HG03469 (cell line): ENCODE measurements at regions not wholly inside any gene's neighbourhood (a gene's known extent, or its start where the extent isn't known, plus 50 kb on each side); places are given as distances from the start of the nearest gene placed in this dataset.

Source experiments
- ATAC-seq: cut with Tn5 transposase; IDR thresholded peaks from one replicate; pipeline ENCODE4 v1.9.1; 2021; ENCODE audit warnings: mild to moderate bottlenecking, moderate library complexity, moderate number of reproducible peaks; ENCODE audit not compliant: unreplicated experiment

DNA sequence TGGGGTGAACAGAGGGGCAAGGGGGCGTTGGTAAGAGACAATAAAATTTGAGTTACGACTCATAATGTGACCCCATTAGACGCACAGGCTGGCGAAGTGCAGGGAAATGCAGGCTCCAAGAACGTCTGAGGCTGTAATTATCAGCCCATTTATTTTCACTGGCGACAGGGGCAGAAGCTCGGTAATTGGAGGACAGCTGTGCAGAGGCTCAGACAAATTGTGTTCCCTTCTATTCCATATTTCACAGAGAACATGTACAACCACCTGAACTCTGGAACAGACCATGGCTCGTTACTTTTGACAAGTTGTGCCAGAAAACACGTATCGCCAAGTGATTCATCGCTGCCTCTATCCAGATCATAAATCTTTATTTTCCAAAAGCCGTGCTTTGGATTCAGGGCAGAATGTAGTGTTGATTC, 137.3 kb upstream of the FRMD4A start:
- no peak for ATAC-seq

- ATAC-seq = no peak
Observed at GRCh38 chr10:14466257-14466656, 135.5 kb upstream of the FRMD4A start.

- no peak for ATAC-seq
Observed at GRCh38 chr10:14460447-14460846, 129.7 kb upstream of the FRMD4A start.

GRCh38 chr10:14459665-14460064, 128.9 kb upstream of the FRMD4A start:
- ATAC-seq = no peak

- ATAC-seq = no peak
Observed at GRCh38 chr10:14456870-14457266, 126.1 kb upstream of the FRMD4A start.

DNA sequence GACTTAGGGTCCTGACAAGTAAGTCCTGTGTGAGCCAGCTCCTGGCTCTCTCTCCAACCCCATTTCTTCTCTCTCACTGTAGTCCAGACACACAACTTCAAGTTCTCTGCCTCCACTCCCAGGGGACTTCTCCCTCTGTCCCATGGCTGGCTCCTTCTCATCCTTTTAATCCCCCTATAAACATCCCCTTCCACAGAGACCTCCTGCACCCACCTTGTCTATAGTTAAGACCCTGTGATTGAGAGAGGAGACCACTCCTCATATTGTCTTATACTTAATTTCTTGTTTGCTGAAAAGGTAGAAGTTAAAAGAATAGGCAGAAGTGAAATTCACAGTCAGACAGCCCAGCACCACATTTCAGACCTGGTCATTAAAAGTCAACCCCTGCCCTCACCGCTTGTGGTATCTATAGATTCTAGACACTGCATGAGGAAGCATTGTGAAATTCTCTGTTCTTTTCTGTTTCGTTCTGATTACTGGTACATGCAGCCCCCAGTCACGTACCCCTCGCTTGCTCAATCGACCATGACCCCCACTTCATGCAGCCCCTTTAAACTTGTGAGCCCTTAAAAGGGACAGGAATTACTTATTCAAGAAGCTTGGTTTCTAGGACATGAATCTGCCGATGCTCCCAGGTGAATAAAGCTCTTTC, 125.6 kb upstream of the FRMD4A start:
- ATAC-seq = no peak

DNA sequence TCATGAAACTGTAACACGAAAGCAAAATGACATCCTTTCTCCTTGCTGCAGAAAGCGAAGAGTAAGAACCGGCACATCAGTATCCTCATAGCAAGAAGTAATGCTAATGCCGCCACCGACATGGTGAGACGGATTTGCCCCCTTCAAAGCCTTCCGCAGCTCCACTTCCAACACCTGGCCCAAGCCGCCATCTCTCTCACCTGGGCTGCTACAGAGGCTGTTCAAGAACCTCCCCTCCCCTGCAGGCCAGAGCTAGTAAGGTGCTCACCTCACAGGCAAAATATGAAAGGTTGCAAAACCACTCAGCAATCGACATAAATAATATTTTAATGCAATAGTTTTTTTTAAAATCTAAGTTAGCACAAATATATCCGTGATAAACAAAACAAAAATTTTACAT, 123.9 kb upstream of the FRMD4A start:
- ATAC-seq = no peak

GRCh38 chr10:14454206-14454605, 123.5 kb upstream of the FRMD4A start:
- no peak for ATAC-seq

DNA sequence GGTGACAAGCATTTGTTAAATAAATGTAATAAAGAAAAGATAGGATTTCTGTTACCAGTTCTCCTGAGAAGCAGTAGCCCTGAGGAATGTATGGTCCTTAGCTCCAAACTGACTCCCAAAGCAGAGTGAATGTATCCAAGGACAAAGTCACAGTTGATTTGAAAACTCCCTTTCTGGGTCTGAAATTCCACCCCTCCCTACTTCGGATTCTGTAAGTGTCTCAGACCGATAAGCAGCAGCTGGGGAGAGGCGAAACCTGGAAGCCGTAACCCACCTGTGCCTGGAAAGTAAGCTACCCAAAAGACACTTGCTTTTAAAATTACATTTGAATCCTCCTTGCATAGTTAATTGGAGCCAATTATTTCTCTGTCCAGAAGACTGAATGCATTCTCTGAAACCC, 122.9 kb upstream of the FRMD4A start:
- no peak for ATAC-seq

DNA sequence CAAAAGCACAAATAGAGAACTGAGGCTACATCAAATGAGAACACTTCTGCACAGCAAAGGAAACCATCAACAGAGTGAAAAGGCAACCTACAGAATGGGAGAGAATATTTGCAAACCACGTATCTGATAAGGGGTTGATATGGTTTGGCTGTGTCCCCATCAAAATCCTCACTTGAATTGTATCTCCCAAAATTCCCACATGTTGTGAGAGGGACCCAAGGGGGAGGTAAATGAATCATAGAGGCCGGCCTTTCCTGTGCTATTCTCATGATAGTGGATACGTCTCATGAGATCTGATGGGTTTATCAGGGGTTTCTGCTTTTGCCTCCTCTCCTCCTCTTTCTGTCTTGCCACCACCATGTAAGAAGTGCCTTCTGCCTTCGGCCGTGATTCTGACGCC, 120.6 kb upstream of the FRMD4A start:
- ATAC-seq = no peak

DNA sequence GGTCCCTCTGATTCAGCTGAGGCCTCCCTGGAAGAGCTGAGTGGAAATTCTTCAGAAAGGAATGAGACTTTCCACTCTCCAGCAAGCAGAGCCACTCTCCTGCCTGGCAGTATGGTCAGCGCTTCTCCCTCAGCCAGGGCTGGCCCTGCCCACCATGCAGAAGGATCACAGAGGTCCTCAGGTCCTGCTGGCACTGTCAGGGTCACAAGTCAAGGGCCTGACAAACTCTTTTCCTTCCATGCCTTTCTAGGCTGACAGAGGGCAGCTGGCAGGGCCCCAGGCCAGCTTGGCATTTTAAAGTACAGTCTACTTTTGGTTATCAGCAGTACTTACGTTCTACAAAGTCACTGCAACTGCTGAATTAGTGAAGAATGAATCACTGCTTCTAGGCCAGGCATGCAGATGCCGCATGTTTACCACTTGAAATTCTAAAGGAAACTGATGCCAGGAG, 119.3 kb upstream of the FRMD4A start:
- ATAC-seq = no peak

DNA sequence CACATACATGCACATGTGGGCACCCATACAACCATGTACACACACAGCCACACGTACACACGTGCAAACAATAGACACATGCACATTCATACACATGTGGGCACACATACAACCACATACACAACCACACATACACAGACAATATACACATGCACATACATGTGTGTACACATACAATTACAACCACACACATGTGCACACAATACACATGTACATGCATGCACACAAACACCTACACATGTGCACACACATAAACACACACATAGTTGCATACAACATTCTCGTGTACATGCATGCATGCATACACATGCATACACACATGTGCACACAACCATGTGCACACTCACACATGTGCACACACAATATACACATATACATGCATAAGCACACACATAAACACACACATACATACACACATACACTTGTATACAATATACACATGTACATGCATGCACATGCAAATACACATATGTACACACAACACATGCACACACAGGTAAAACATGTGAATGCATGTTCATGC, 118.6 kb upstream of the FRMD4A start:
- ATAC-seq = no peak

GRCh38 chr10:14448197-14448990, 117.7 kb upstream of the FRMD4A start:
- ATAC-seq = no peak

DNA sequence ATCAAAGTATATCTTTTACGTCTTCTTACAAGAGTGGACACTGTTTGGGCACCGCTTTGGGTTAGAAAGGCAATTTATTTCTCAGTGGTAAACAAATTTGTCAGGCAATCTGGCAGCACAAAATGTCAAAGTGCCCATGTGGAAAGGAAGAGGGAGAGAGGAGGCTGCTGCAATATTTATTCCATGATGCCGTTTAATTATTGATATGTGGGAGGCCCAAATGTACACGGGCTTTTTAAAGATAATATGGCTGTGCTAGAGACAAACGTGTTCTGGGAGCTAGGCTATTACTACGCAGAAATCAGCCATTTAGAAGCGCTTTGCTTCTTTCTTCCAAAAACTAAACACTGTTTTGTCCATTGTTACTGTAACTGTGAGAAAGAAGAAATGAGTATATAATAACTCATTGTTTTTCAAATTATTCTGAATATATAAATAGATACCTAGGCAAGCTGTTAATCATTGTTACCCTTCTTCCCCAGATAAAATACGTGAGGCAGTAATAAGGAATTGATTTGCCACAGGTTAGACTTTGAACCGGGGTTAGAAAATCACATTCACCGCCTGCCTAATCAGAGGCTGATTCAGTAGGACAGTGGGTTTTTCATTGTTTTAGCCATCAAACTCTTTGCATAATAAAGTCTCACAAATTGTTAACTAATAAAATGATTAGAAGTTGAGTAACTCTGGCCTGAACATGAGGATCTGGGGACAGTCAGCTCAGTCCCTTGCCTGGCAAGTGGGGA, 116.5 kb upstream of the FRMD4A start:
- ATAC-seq = no peak

GRCh38 chr10:14439451-14440259, 108.9 kb upstream of the FRMD4A start:
- no peak for ATAC-seq

GRCh38 chr10:14438576-14438975, 107.9 kb upstream of the FRMD4A start:
- no peak for ATAC-seq

GRCh38 chr10:14438057-14438456, 107.3 kb upstream of the FRMD4A start:
- ATAC-seq = no peak

DNA sequence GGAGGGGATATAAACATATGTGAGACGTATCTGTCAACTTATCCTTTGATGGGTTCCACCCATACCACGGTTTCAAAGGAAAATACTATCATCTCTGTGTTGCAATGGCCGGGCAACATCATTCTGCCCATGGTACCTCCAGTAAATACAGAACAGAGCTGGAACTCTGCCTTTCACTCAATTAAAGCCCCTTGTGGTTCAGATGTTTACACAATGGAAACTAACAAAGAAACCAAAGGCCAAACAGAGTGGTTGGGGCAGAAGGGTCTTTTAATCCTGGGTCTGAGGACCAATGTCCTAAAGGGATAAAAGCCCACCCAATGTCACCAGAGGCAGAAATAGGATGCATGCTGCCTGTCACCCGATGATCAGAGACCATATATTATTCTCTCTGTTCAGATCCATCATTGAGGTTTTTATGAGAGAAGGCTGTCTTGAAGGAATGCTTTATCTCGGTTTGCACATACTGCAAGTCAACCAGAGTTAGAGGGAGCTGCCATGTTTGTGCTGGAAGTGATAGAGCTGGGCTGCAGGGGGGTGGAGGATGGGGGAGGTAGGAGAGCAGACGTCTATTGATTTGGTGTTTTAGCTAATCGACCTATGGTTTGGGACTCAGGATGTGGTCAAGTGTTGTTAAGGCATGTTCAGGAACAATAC, 105.4 kb upstream of the FRMD4A start:
- ATAC-seq = no peak

DNA sequence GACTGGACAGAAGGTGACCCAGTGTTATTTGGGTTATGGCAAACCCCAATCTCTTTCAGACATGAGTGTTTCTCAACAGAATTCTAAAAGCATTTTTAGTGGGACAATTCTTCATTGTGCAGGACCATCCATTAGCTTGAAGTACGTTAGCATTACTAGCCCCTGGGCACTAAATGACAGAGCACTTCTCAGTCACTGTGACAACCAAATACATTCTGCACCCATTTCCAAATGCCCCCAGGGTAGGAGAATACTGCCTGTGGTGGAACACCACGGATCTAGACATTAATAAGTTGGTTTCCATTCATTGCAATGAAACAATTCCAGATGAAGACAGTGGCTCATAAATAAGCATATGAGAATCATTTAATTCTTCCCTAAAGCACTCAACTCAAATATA, 102.4 kb upstream of the FRMD4A start:
- ATAC-seq = no peak

GRCh38 chr10:14431868-14432267, 101.1 kb upstream of the FRMD4A start:
- no peak for ATAC-seq
